22Rv1 (cell line): ENCODE measurements at regions not wholly inside any gene's neighbourhood (a gene's known extent, or its start where the extent isn't known, plus 50 kb on each side); places are given as distances from the start of the nearest gene placed in this dataset.

Experiments used
- ZFX ChIP-seq: fragments of 450-650 bp; IDR thresholded peaks from 2 replicates; pipeline ENCODE4 v1.6.1; 2017; ENCODE audit warnings: antibody characterized with exemption, borderline replicate concordance
- TF ChIP-seq, protein P1 (sequence below): fragments of 450-650 bp; IDR thresholded peaks from 2 replicates; pipeline ENCODE4 v1.5.1; 2017; ENCODE audit warnings: mild to moderate bottlenecking

GRCh38 chr6:15969236-15969778, 159.6 kb upstream of the MYLIP start:
- TF ChIP-seq, protein P1, sequence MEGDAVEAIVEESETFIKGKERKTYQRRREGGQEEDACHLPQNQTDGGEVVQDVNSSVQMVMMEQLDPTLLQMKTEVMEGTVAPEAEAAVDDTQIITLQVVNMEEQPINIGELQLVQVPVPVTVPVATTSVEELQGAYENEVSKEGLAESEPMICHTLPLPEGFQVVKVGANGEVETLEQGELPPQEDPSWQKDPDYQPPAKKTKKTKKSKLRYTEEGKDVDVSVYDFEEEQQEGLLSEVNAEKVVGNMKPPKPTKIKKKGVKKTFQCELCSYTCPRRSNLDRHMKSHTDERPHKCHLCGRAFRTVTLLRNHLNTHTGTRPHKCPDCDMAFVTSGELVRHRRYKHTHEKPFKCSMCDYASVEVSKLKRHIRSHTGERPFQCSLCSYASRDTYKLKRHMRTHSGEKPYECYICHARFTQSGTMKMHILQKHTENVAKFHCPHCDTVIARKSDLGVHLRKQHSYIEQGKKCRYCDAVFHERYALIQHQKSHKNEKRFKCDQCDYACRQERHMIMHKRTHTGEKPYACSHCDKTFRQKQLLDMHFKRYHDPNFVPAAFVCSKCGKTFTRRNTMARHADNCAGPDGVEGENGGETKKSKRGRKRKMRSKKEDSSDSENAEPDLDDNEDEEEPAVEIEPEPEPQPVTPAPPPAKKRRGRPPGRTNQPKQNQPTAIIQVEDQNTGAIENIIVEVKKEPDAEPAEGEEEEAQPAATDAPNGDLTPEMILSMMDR, result no peak
- TF ChIP-seq ZFX, result no peak
